WERI-Rb-1 (cell line): ENCODE measurements at regions not wholly inside any gene's neighbourhood (a gene's known extent, or its start where the extent isn't known, plus 50 kb on each side); places are given as distances from the start of the nearest gene placed in this dataset.
"Not testable (repeated sequence)": the region's sequence is repeated elsewhere in the genome, so short reads cannot be mapped to it uniquely, and the experiment has no call there.

ENCODE experiments used
- DNase-seq: peaks from one replicate; pipeline ENCODE4 v3.0.0-alpha.2; 2020
- H3K27ac ChIP-seq: fragments of 250-450 bp; sonication (Bioruptor Pico); 2 replicates; pipeline ENCODE4 v1.5.1; 2020; ENCODE audit warnings: mild to moderate bottlenecking, moderate library complexity
- H3K27me3 ChIP-seq: fragments of 250-450 bp; sonication (Bioruptor Pico); 2 replicates; pipeline ENCODE4 v1.5.1; 2021; ENCODE audit warnings: mild to moderate bottlenecking, low read depth, moderate library complexity; ENCODE audit not compliant: insufficient read depth, severe bottlenecking
- H3K36me3 ChIP-seq: fragments of 250-450 bp; sonication (Bioruptor Pico); 2 replicates; pipeline ENCODE4 v1.5.1; 2020; ENCODE audit warnings: mild to moderate bottlenecking, moderate library complexity
- H3K4me3 ChIP-seq: 2 replicates; pipeline ENCODE4 v1.5.1; 2011; ENCODE audit warnings: low read depth, mild to moderate bottlenecking, control low read depth, low read length
- H3K9me3 ChIP-seq: fragments of 250-450 bp; sonication (Bioruptor Pico); 2 replicates; pipeline ENCODE4 v1.5.1; 2021; ENCODE audit warnings: mild to moderate bottlenecking, moderate library complexity; ENCODE audit not compliant: severe bottlenecking
- CTCF ChIP-seq: IDR thresholded peaks from 2 replicates; pipeline ENCODE4 v1.5.1; 2011; ENCODE audit warnings: low read depth, mild to moderate bottlenecking, control low read depth, inconsistent platforms, low read length

GRCh38 chr5:3452622-3453021, 143.0 kb upstream of the IRX1 start:
- TF ChIP-seq CTCF = no peak
- Histone ChIP-seq H3K9me3 (no peaks in the 10 kb centered on the region), H3K27me3 (peaks cover 86% of the 10 kb centered on the region), H3K4me3 (no peak overlapping the region), H3K36me3 (no peaks in the 10 kb centered on the region), H3K27ac (no peak overlapping the region)
- DNase-seq = no peak

GRCh38 chr5:3451961-3452360, 143.7 kb upstream of the IRX1 start:
- DNase-seq = no peak
- TF ChIP-seq CTCF = no peak
- Histone ChIP-seq H3K4me3 (no peak overlapping the region), H3K36me3 (no peaks in the 10 kb centered on the region), H3K27ac (no peak overlapping the region), H3K9me3 (no peaks in the 10 kb centered on the region), H3K27me3 (peaks cover 83% of the 10 kb centered on the region)

- peaks cover 7% of the 10 kb centered on the region for H3K9me3 ChIP-seq
- H3K4me3 ChIP-seq = no peak overlapping the region
- no peak for DNase-seq
- H3K27me3 ChIP-seq = peaks cover 58% of the 10 kb centered on the region
- no peak for TF ChIP-seq CTCF
- H3K27ac ChIP-seq = no peak overlapping the region
- H3K36me3 ChIP-seq = no peaks in the 10 kb centered on the region
Measured at GRCh38 chr5:3449481-3449880, 146.2 kb upstream of the IRX1 start.

GRCh38 chr5:3446410-3446809, 149.2 kb upstream of the IRX1 start:
- no peak overlapping the region for H3K27ac ChIP-seq
- TF ChIP-seq CTCF = no peak
- H3K9me3 ChIP-seq = peaks cover 7% of the 10 kb centered on the region
- peaks cover 34% of the 10 kb centered on the region for H3K27me3 ChIP-seq
- no peak for DNase-seq
- no peaks in the 10 kb centered on the region for H3K36me3 ChIP-seq
- no peak overlapping the region for H3K4me3 ChIP-seq

- not testable (repeated sequence) for H3K4me3 ChIP-seq, DNase-seq, H3K36me3 ChIP-seq, H3K9me3 ChIP-seq, H3K27ac ChIP-seq
- peaks cover 27% of the 10 kb centered on the region for H3K27me3 ChIP-seq
Measured at GRCh38 chr5:3445517-3445916, 150.1 kb upstream of the IRX1 start.

- TF ChIP-seq CTCF = no peak
- H3K36me3 ChIP-seq = no peaks in the 10 kb centered on the region
- H3K27me3 ChIP-seq = peaks cover 99% of the 10 kb centered on the region
- no peak overlapping the region for H3K27ac ChIP-seq
- no peak for DNase-seq
- H3K9me3 ChIP-seq = peaks cover 2% of the 10 kb centered on the region
- H3K4me3 ChIP-seq = no peak overlapping the region
Measured at GRCh38 chr5:3432135-3432534, 163.5 kb upstream of the IRX1 start.
